ENCODE measurements at regions not wholly inside any gene's neighbourhood (a gene's known extent, or its start where the extent isn't known, plus 50 kb on each side); places are given as distances from the start of the nearest gene placed in this dataset.

DNA sequence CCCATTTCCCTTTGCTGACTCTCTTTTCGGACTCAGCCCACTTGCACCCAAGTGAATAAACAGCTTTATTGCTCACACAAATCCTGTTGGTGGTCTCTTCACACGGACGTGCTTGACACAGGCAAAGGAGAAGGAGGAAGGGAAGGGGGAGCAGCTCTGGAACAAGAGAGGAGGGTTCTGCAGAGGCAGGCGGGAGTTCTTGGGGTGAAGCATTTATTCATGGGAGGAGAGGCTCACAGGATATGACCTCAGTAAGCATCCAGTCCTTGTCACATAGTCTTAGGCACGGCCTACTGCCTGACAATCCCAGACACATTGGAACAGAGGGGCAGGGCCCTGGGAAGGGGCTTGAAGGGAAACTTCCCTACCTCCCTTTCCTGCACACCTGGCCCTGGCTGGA is 171.7 kb upstream of the HS6ST1 start:
- Histone ChIP-seq H3K9me2 (replicated peaks; ENCODE audit: low read length) (no peaks in the 10 kb centered on the region), H3K9me3 (ENCODE audit: low read length) (no peaks in the 10 kb centered on the region), H3K79me2 (ENCODE audit: low read length) (no peaks in the 10 kb centered on the region), H3K4me3 (ENCODE audit: low read length) (no peak overlapping the region), H3K9ac (ENCODE audit: low read length) (no peak overlapping the region), H3F3A (ENCODE audit: low read length, unreplicated experiment) (no peaks in the 10 kb centered on the region), H3K4me2 (ENCODE audit: low read length) (no peak overlapping the region), H4K20me1 (ENCODE audit: low read length) (no peaks in the 10 kb centered on the region), H3K4me1 (ENCODE audit: insufficient read depth, low read length) (no peaks in the 10 kb centered on the region), H3K27ac (ENCODE audit: low read length) (no peak overlapping the region), H3K36me3 (ENCODE audit: low read depth, low read length) (no peaks in the 10 kb centered on the region), H3K27me3 (ENCODE audit: low read length) (peaks cover 19% of the 10 kb centered on the region), H2AFZ (ENCODE audit: low read length) (no peak overlapping the region)
- CTCF ChIA-PET = no interaction called here
- ATAC-seq (no peak), DNase-seq (no peak)
- TF ChIP-seq EZH2 (IDR thresholded peaks at IDR 0.05; ENCODE audit: low read length, unreplicated experiment) (no peak), EZH2phosphoT487 (IDR thresholded peaks at IDR 0.05; ENCODE audit: borderline replicate concordance, low read length) (no peak)
- TF ChIP-seq, protein P1, sequence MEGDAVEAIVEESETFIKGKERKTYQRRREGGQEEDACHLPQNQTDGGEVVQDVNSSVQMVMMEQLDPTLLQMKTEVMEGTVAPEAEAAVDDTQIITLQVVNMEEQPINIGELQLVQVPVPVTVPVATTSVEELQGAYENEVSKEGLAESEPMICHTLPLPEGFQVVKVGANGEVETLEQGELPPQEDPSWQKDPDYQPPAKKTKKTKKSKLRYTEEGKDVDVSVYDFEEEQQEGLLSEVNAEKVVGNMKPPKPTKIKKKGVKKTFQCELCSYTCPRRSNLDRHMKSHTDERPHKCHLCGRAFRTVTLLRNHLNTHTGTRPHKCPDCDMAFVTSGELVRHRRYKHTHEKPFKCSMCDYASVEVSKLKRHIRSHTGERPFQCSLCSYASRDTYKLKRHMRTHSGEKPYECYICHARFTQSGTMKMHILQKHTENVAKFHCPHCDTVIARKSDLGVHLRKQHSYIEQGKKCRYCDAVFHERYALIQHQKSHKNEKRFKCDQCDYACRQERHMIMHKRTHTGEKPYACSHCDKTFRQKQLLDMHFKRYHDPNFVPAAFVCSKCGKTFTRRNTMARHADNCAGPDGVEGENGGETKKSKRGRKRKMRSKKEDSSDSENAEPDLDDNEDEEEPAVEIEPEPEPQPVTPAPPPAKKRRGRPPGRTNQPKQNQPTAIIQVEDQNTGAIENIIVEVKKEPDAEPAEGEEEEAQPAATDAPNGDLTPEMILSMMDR (conservative IDR thresholded peaks at IDR 0.05; ENCODE audit: low read depth, low read length) = no peak
- no TSS peak for BruUV-seq (replicated peaks)
- intact Hi-C loops (cut with micrococcal nuclease) = no loop called here
- POLR2A ChIA-PET (ENCODE audit: unreplicated experiment) = no interaction called here

DNA sequence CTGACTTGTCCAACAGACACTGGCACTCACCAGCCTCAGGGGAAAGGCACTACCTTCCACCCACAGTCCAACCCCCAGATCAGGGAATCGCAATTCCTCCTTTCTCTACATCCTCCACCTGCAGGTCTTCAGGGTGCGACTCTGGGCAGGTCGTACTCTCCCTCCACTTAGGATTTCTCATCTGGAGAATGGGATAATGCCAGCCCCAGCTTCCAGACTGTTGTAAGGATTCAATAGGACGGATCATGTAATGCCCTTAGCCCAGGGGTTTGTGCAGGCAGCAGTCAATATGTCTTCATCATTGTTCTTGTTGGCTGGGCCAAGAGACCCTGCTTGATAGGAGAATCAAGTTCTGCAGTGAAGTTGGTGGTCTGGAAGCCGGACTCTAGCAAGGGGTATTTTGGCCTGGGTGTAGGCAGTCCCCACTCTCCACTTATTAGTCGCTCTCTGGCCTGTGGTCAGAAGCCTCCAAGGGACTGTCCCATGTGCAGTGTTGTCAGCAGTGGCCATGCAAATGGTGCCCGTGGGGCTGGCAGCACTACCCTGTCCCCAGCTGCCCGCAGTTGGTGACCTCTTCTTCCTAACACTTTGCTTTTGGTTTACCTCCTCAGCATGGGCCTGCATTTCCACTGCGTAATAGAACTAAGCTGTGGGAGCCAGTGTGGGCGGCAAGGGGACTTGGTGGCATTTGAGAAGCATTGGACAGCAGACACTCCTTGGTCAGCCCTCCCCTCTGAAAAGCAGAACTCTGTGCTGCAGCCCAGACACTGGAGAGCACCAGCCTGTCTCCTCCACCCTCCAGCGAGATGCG is 172.4 kb upstream of the HS6ST1 start:
- no peak overlapping the region for H2AFZ ChIP-seq (ENCODE audit: low read length)
- no peaks in the 10 kb centered on the region for H3F3A ChIP-seq (ENCODE audit: low read length, unreplicated experiment)
- intact Hi-C loops (cut with micrococcal nuclease) = no loop called here
- no peaks in the 10 kb centered on the region for H3K4me1 ChIP-seq (ENCODE audit: insufficient read depth, low read length)
- DNase-seq = no peak
- no peak overlapping the region for H3K9ac ChIP-seq (ENCODE audit: low read length)
- BruUV-seq (replicated peaks) = no TSS peak
- H3K4me2 ChIP-seq (ENCODE audit: low read length) = no peak overlapping the region
- H3K9me2 ChIP-seq (replicated peaks; ENCODE audit: low read length) = no peaks in the 10 kb centered on the region
- TF ChIP-seq, protein P1 (conservative IDR thresholded peaks at IDR 0.05; ENCODE audit: low read depth, low read length) = no peak
- no peak for TF ChIP-seq EZH2phosphoT487 (IDR thresholded peaks at IDR 0.05; ENCODE audit: borderline replicate concordance, low read length)
- H3K36me3 ChIP-seq (ENCODE audit: low read depth, low read length) = no peaks in the 10 kb centered on the region
- no peaks in the 10 kb centered on the region for H3K9me3 ChIP-seq (ENCODE audit: low read length)
- no peaks in the 10 kb centered on the region for H3K79me2 ChIP-seq (ENCODE audit: low read length)
- CTCF ChIA-PET = no interaction called here
- no peak overlapping the region for H3K4me3 ChIP-seq (ENCODE audit: low read length)
- H3K27me3 ChIP-seq (ENCODE audit: low read length) = peaks cover 16% of the 10 kb centered on the region
- POLR2A ChIA-PET (ENCODE audit: unreplicated experiment) = no interaction called here
- H4K20me1 ChIP-seq (ENCODE audit: low read length) = no peaks in the 10 kb centered on the region
- no peak overlapping the region for H3K27ac ChIP-seq (ENCODE audit: low read length)
- ATAC-seq = no peak

DNA sequence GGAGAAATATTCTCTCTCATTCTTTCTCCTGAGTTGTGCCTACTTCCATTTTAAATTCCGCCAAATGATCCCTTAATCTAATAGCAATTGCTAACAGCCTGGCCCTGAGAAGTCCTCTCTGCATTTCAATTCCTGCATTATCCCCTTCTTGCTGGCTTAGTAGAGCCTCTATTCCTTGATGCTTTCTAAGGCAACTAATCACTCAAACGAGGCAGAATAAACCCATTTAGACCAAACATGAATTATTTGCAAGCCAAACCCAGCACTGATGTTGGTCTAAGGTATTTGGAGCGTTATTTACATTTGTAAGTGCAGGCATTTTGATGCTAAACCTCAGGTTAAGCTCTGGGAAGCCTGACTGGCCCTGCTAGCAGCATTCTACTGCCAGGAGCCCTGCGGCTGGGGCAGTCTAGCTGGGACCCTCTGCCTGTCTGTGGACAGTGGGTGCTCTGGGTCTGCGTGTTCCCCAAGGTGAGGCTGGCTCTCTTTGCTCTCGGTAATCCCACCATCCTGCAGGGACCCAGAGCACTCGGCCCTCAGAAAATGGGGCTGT is 173.1 kb upstream of the HS6ST1 start:
- no peaks in the 10 kb centered on the region for H3F3A ChIP-seq (ENCODE audit: low read length, unreplicated experiment)
- no peak overlapping the region for H3K4me3 ChIP-seq (ENCODE audit: low read length)
- H3K27me3 ChIP-seq (ENCODE audit: low read length) = peaks cover 16% of the 10 kb centered on the region
- no TSS peak for BruUV-seq (replicated peaks)
- H2AFZ ChIP-seq (ENCODE audit: low read length) = no peak overlapping the region
- no peaks in the 10 kb centered on the region for H3K4me1 ChIP-seq (ENCODE audit: insufficient read depth, low read length)
- ChIA-PET POLR2A (ENCODE audit: unreplicated experiment) (no interaction called here), CTCF (no interaction called here)
- TF ChIP-seq, protein P1 (conservative IDR thresholded peaks at IDR 0.05; ENCODE audit: low read depth, low read length) = no peak
- TF ChIP-seq EZH2phosphoT487 (IDR thresholded peaks at IDR 0.05; ENCODE audit: borderline replicate concordance, low read length) (no peak), EZH2 (IDR thresholded peaks at IDR 0.05; ENCODE audit: low read length, unreplicated experiment) (no peak)
- no peak overlapping the region for H3K27ac ChIP-seq (ENCODE audit: low read length)
- H3K4me2 ChIP-seq (ENCODE audit: low read length) = no peak overlapping the region
- H3K9me3 ChIP-seq (ENCODE audit: low read length) = no peaks in the 10 kb centered on the region
- DNase-seq (no peak), ATAC-seq (no peak)
- no peaks in the 10 kb centered on the region for H4K20me1 ChIP-seq (ENCODE audit: low read length)
- H3K79me2 ChIP-seq (ENCODE audit: low read length) = no peaks in the 10 kb centered on the region
- H3K36me3 ChIP-seq (ENCODE audit: low read depth, low read length) = no peaks in the 10 kb centered on the region
- intact Hi-C loops (cut with micrococcal nuclease) = no loop called here
- no peak overlapping the region for H3K9ac ChIP-seq (ENCODE audit: low read length)
- H3K9me2 ChIP-seq (replicated peaks; ENCODE audit: low read length) = no peaks in the 10 kb centered on the region
